NCI-H748 (cell line): ENCODE measurements at regions not wholly inside any gene's neighbourhood (a gene's known extent, or its start where the extent isn't known, plus 50 kb on each side); places are given as distances from the start of the nearest gene placed in this dataset.
A peak's percentile ranks its signal among the peaks of the same experiment; 100 is the strongest.

Experiments
- DNase-seq: peaks from one replicate; lab custom pipeline; 2025; ENCODE audit not compliant: unreplicated experiment; lab: John Stamatoyannopoulos, UW

- no peak for DNase-seq
These were observed 419.0 kb upstream of the MKI67 start for GRCh38 chr10:128545216-128545615.

GRCh38 chr10:128546651-128547165 lies 420.5 kb upstream of the MKI67 start:
- no peak for DNase-seq

DNA sequence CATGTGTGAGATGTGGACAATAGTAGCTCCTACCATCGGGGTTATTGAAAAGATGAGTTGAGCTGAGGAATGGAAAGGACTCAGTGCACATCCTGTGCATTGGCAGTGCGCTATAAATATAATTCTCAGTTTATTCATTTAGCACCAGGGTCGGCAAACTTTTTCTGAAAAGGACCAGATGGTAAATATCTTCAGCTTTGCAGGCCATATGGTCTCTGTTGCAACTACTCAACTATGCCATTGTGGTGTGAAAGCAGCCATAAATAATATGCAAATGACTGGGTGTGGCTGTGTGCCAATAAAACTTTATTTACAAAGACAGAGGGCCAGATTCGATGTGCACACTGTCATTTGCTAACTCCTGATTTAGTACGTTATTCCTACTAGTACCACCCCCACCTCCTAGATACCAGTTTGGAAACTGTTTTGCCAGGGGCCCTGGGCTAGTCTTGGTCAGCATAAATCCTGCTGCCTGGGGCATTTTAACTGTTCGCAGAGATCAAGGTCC lies 422.9 kb upstream of the MKI67 start:
- no peak for DNase-seq

DNA sequence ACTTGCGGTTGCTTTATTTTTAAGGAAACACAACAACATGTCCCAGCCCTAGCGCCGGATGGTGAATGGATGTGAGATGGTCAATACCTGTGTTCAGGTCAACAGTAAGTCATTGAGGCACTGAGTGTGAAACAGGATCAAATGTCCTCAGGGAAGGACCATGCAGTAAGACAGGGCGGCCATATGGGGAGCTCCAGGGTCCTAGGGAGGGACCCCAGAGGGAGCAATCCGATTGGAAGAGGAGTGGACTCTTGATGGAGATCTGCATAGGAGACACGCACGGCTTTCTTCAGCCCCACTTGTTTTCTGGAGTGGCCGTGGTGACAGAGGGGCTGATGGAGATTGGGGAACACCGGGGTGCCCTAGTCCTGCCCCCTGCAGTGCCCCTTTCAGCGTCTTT lies 423.8 kb upstream of the MKI67 start:
- no peak for DNase-seq

GRCh38 chr10:128551475-128551874 lies 425.3 kb upstream of the MKI67 start:
- DNase-seq: no peak

DNA sequence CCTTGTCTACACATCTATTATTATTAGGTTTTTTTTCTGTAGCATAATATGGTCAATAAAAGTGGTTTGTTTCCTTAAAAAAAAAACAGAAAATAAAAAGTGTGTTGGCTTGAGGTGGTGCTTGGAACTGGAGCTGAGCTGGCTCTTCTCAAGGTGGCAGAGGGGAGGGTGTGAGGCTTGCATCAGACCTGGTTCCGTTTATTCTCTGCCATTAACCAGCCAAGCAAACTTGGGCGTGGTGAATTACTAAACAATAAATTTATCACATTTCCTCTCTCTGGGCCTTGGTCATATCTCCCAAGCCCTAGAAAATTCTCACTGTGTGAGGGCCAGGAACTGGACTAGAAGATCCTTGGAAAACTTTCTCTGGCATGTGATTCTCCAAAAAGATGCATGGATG lies 427.5 kb upstream of the MKI67 start:
- DNase-seq: peak; percentile 34

- peak; percentile 80 for DNase-seq
These were observed 430.2 kb upstream of the MKI67 start for GRCh38 chr10:128556182-128557110.

DNA sequence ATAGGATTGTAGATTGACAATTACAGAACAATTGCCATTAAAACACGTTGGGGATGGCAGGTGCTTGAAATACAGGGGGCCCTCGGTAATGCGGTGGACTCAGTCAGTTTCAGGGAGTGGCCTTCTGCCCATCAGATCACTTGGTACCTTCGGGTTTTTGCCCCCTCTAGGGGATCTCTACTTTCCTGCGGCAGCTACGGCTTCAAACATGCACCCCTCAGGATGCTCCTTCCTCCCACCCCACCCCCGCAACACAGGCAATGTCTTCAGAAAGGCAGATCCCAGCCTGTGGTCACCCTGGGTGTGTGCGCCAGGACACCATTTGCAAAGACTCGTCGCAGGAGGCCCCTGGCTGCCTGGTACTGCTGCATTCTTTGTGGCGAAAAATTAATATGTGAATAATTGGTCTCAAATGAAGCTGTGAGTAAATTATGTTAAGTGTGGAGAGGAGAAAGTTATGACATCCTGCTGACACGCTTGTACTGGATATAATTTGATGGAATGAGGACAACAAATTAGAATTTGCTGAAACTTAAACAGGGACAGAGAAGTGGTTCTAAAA lies 431.0 kb upstream of the MKI67 start:
- no peak for DNase-seq

- no peak for DNase-seq
These were observed 434.2 kb upstream of the MKI67 start for GRCh38 chr10:128560406-128560805.

GRCh38 chr10:128560993-128561392 lies 434.8 kb upstream of the MKI67 start:
- no peak for DNase-seq

DNA sequence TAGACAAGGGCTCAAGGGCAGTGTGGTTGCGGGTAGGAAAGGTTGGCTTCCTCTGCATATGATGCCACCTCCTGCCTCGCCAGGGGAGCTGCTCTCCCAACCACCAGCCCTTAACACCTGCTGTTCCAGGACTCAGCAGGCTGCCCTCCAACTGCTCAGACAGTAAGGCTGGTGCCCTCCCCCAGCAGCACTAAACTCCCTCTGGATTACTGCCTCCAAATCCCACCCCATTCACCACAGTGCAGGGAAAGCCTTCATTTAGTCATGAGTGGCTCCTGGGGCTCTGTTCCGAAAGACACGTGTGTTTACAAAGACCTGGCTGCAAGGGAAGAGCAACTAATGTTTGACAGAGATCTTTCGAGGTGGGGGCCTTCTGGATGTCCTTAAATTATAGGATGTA lies 437.2 kb upstream of the MKI67 start:
- DNase-seq: no peak

DNA sequence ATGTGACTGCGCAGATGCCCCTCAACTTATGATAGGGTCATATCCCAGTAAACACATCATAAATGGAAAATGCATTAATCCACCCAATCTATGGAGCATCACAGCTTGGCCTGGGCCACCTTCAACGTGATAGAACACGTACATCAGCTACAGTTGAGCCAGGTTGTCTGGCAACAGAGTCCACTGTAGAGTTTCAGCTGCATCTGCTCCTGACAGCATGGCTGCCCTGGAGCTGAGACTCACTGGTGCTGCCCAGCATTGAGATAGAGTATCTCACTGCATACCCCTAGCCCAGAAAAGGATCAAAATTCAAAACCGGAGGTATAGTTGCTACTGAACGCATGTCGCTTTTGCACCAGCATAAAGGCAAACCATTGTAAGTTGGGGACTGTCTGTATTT lies 437.7 kb upstream of the MKI67 start:
- DNase-seq: no peak

DNA sequence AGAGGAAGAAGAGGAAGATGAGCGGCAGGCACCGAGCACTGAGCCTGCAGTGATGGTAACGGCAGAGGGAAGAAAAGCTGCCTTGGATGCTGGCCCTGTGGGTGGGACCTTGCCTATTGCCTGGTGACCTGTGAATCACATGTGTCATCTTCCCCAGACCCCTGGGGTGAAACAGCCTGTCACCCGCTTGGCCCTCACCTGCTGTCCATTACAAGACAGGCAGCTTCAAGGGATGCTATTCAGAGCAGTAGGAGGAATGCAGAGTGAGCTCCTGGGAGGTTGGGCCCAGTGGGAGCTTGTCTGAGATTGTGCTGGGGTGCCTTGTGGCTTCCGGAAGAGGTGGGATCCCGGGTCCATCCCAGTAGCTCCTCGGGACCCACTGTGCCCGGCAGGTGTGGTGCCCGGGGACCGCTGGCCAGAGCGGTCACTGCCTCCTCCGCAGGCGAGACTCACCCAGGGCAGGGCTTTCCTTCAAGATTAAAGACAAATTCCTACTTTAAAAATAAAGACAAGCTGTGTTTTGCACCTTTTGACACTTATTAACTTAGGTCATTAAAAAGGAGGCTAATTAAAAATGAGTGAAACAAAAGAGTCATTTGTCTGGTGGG lies 440.2 kb upstream of the MKI67 start:
- no peak for DNase-seq

DNA sequence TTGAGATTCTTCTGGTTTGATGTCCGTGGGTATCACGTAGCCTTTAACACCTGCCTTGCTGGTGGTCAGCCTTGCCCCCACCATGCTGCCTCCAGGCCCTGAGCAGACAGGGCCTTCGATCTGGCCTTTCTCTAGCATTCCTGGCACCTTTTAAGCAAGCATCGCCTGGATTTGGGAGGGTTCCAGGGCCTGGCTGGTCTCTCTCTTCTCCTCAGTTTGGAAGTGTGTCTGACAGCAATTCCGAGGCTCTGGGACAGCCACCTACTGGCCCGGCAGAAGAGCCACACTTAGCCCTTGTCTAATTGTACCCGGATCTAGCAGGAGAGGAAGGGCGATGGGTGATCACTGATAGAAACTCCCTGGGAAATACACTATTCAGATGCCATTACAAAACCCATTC lies 441.3 kb upstream of the MKI67 start:
- no peak for DNase-seq

GRCh38 chr10:128568041-128568440 lies 441.8 kb upstream of the MKI67 start:
- no peak for DNase-seq

DNA sequence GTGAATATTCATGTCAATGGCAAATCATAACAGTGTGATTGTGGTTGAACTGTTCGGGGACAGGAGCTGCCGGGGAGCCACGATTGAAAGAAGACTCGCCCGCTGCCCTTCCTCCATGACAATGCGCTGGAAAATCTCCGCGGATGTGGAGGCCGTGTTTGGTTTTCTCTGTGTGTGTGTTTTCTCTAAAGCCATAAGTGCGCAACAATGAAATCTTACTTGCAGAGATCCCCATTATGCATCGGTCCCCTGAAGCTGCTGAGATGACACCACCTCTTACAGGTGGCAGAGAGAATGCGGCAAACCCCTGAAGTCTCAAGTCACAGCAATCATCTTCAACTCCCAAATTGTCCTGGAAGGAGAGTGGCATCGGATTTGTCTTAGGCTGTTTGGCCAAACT lies 442.3 kb upstream of the MKI67 start:
- no peak for DNase-seq

DNA sequence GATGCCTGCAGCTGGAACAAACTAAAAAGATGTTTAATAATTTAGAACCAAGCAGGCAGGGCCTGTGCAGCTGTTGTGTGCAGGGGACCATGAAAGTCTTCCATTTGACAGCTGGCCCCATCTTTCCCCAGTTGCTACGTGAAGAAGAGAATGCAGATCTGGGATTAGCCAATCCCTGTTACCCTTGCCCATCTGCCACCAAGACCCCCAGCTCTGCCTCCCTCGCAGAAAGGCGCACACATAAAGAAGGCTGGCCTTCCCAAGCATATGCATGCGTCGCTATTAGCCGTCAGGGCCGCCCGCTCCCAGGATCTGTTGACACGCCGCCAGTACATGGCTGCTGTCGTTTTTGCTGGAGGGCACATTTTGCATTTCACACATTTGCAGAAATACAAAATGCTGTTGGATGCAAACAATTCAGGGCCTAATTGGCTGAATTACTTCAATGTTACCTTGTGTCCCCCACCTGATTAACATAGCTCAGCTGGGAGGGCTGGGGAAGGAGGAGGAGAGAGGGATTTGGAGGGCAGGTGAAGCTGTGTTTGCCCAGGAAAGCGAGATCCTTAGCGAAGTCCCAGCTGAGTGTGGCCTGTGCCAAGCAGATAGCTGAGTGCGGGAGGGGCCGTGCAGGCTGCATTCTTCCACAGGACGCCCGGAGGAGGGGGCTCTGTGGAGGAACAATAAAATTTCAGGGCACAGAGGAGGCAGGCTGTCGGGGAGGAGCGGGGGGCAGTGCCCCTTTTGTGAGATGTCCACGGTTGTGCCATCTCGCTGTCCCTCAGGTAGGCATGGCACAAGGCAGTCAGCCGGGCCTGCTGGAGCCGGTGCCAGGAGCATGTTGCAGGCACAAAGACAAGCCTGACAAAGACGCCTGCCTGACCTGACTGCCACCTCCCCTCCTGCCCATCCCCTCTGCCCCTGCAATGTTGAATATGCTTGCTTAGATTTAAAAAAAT lies 443.0 kb upstream of the MKI67 start:
- DNase-seq: peak; percentile 28

GRCh38 chr10:128570319-128570995 lies 444.2 kb upstream of the MKI67 start:
- DNase-seq: no peak

- DNase-seq: no peak
These were observed 444.8 kb upstream of the MKI67 start for GRCh38 chr10:128571071-128571470.

GRCh38 chr10:128571745-128572144 lies 445.5 kb upstream of the MKI67 start:
- DNase-seq: no peak
